ENCODE measurements at regions not wholly inside any gene's neighbourhood (a gene's known extent, or its start where the extent isn't known, plus 50 kb on each side); places are given as distances from the start of the nearest gene placed in this dataset.

GRCh38 chr1:234921266-234922062, 207.2 kb downstream of the TOMM20 start:
- TF ChIP-seq CTCF (IDR thresholded peaks at IDR 0.05): no peak
- no peak for TF ChIP-seq EZH2phosphoT487 (IDR thresholded peaks at IDR 0.05)
- TF ChIP-seq EZH2 (IDR thresholded peaks at IDR 0.05): no peak

All from neural progenitor cell (in vitro differentiated cells).